NCI-H748 treated with DMSO at 0.1 percent for 48 hours (cell line): ENCODE measurements at regions not wholly inside any gene's neighbourhood (a gene's known extent, or its start where the extent isn't known, plus 50 kb on each side); places are given as distances from the start of the nearest gene placed in this dataset.
"Not testable (repeated sequence)": the region's sequence is repeated elsewhere in the genome, so short reads cannot be mapped to it uniquely, and the experiment has no call there.

Source experiments
- DNase-seq: peaks from one replicate; lab custom pipeline; 2025; lab: John Stamatoyannopoulos, UW

DNA sequence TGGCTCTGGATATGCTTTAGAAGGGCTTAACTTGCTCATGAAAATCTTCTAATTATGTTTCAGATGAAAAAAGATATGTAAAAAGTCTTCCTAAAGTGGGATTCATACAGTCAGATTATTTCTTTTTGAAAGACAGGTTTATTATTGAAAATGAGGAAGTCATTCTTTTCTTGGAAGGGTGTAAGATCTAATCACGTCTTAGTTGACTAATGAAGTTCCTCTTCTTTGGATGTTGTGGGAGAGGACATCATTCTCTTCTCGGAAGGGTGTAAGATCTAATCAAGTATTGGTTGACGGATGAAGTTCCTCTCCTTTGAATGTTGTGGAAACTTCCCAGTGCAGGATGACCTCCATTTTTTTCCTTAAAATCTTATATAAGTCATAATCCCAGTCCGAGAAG is 74.9 kb downstream of the ALG10 start:
- DNase-seq: no peak

DNA sequence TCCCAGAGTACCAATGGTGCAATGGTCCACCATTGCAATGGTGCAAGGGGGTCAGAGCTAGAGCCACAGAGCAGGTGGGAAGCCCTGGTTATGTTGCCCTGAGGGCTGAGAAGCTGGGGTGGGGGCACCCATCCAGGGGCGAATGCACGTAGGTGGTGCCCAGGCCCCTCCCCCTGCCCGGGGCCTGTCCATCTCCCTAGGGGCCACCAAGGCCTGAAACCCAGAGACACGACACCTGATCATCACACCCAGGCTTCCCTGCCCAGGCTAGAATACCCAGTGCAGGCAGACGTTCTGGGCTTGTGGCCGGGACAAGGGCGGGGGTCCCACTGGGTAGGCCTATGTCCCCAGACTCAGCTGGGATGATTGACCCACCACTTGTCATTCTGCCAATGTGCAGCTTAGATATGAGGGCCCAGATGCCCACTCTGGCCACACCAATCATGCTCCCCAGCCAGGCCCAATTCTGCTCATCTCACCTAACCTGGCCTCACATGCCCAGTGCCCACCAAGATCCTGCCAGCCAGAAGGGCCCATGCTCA is 83.2 kb downstream of the ALG10 start:
- DNase-seq: no peak

GRCh38 chr12:34106172-34106571 is 83.9 kb downstream of the ALG10 start:
- no peak for DNase-seq

DNA sequence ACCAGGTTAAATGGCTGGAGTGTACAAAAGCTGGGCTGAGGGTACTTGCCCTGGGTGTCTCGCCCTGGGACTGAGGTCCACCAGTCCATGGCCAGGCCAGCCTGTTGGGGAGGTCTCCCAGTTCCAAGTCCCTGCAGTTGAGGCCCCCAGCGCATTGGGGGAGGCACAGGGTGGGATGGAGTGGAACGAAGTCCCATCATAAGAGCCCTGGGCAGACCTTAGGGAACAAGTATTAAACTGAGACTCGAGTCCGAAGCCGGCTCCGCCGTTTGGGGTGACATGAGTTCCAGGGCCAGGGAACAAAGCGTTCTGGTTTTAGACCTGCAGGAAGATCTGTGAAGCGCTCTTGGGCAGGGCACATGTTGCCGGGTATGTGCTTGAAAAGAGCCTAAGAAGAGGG is 84.7 kb downstream of the ALG10 start:
- no peak for DNase-seq

DNA sequence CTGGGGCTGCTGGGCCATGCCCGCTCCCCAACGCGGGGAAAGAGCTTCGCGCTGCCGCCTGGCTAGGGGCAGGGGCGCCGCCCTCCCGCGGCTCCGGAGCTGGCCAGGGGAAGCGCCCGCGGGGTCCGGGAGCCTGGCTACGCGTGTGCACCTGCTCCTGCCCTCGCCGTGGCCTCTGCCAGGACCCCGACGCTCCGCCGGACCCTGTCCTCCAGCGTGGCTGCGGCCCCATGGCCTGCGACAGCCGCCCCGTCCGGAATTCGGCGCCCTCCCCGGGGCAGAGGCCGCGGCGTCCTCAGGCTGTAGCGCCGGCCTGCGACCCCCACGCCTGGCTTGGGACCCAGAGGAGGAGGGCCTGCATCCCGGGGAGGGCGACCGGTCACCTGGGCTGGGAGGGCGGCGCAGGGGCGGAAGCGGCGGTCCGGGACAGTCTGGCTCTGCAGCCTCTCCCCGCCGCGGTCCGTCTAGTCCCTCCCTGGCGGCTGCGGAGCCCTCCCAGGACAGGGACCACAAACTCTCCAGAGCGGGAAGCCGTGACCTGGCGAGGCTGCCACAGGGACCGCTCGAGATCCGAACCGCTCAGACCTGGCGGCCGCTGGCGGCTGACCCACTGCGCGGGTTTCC is 85.6 kb downstream of the ALG10 start:
- no peak for DNase-seq

DNA sequence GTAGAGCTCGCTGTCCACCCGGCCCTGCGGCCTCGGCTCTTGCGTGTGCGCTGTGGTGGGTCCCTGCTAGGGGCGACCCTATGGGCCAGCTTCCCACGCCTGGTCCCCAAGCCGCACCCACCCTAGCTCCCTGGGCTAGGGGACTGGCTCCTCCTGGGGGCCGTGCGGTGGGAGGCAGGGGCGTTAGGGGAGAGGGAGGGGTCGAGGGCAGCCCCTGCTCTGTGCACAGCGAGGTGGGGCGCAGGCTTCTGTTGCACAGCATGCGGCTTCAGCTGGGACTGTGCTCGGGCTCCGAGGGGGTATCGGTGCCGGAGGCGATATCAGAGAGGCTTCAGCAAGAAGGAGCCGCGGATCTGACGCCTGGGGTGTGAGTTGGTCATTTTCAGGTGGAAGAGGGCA is 86.1 kb downstream of the ALG10 start:
- no peak for DNase-seq

DNA sequence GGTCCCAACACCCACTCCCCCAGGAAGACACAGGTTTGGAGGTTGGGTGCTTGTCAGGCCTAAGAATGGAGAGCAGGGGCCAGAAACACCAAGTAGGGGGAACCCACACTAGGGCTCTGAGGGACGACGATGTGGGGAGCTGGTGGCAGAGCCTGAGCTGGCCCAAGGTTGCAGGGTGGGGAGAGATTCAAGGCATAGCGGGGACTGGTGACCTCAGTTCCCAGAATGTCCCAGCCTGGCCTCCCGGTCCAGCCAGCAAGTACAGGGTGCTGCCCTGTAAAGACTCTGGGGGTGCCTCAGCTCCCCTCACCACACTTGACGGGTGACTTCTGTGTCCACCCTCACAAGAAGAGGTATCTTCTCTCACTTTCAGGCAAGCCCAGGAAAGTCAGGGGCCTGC is 86.7 kb downstream of the ALG10 start:
- DNase-seq: no peak

DNA sequence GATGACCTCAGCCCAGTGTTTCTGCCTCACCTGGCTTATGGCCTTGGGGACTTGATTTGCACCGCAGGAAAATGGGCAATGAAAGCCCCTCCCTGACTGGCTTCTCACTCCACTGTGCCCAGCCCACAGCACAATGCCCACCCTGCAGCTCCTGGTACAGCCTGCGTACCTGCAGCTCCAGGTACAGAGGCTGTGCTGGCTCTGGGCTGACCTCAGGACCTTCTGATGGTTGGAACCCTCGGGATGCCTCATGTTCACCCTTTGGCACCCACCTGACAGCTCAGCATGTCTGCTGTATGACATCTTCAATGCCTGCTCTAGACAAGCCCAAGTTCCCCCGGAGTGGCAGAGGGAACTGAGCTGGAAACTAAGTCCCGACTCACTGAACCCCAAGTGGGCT is 87.1 kb downstream of the ALG10 start:
- DNase-seq: no peak

DNA sequence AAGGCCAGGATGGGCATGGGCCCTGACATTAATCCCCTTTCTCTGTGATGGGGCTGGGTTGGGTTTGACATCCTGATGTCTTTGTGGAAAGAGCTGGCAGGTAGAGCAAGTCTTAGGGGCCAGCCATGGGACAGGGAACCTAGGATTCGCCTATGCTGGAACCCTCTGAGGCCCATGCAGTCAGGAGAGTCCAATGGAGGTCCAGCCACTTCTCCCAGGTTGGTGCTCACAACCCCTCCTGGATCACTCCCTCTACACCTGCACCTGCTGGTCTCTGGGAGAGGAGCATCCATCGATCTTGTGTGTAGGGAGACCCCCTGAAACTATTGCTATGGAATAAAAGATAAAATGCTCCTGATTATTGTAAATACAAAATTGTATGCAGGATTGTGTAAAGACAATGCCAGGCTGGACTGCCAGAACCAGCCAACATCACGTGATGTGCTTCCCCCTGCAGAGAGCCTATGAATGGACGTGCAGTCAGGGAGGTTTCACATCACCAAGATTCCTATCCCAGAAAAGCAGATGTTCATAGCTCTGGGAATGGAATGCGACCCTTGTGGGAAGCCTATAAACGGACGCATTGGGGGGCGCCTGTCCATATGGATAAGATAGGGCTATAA is 87.7 kb downstream of the ALG10 start:
- peak; percentile 44 for DNase-seq

DNA sequence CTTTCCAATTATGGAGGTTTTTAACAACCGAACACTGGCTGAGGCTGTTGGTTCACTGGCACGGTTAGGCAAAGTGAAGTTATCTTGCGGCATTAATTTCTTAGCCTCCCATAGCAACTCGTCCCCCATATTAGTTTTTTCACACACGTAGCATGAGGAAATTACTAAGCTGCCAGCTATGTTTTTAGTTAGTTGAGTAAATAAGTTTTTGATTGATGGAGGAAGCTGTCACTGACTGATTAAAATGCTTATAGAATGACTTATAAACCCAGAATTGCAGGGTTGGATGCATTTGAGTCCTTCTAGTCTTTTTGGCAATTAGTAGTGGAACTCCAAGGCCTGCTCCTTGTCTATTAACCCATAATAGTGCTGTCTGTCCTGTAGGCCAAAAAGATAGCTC is 97.1 kb downstream of the ALG10 start:
- no peak for DNase-seq

DNA sequence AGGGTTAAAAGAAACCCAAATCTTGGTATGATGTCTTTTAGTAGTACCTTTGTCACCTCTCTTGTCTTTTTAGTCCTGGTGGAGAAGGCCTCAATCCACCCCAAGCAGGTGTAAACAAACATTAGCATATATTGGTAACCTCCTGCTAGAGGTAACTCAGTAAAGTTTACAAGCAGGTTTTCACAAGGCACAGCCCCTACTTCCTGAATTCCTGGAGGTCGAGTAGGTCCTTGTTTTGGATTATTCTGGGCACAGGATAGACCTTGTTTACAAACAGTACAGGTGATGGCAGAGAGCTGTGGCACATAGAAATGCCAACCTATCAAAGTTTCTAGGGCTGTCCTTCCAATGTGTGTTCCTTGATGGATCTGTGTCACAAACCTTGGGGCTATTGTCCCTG is 99.1 kb downstream of the ALG10 start:
- no peak for DNase-seq

- DNase-seq: peak; percentile 44
Observed at GRCh38 chr12:34123092-34123491, 100.8 kb downstream of the ALG10 start.

- DNase-seq: no peak
Observed at GRCh38 chr12:34124608-34125007, 102.3 kb downstream of the ALG10 start.

- no peak for DNase-seq
Observed at GRCh38 chr12:34126239-34126641, 103.9 kb downstream of the ALG10 start.

DNA sequence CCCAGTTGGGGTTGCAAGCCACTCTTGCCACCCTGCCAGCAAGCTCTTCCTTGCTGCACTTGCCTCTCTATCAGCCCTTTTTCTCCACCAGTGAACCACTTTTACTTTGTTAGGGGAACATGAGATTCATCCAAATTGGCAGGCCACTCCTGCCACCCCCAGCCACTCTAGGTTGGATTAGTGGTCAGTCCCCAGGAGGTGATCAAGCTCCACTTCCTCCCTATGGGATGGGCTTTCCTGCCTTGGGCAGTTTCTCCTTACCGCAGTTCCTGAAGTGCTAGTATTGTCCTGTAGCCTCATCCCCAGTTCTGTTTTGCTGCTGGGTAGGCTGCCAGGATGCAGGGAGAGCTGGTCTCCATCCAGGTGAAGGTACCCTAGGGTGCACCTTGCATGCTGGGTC is 104.5 kb downstream of the ALG10 start:
- no peak for DNase-seq

GRCh38 chr12:34127379-34127778 is 105.1 kb downstream of the ALG10 start:
- DNase-seq: not testable (repeated sequence)

- no peak for DNase-seq
Observed at GRCh38 chr12:34142430-34142829, 120.1 kb downstream of the ALG10 start.

DNA sequence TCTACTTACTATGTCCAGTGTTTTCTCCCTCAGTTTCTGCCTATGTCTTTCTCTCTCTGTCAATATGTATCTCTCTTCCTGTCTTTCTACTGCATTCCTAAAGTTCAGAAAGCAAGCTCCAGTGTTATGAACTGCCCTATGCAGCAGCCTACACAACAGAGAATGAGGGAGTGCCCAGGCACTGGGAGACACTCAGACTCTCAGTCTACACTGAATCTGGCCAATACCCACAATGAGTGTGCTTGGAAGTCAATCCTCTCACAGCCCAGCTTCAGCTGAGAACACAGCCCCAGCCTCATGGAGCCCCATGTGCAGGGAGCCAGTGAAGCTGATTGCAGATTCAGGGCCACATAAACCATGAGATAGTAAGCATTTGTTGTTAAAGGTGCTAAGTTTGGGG is 128.7 kb downstream of the ALG10 start:
- DNase-seq: no peak

- peak; percentile 40 for DNase-seq
Observed at GRCh38 chr12:34163443-34163842, 141.1 kb downstream of the ALG10 start.

- DNase-seq: no peak
Observed at GRCh38 chr12:34166427-34167060, 144.2 kb downstream of the ALG10 start.

GRCh38 chr12:34168507-34168906 is 146.2 kb downstream of the ALG10 start:
- not testable (repeated sequence) for DNase-seq

DNA sequence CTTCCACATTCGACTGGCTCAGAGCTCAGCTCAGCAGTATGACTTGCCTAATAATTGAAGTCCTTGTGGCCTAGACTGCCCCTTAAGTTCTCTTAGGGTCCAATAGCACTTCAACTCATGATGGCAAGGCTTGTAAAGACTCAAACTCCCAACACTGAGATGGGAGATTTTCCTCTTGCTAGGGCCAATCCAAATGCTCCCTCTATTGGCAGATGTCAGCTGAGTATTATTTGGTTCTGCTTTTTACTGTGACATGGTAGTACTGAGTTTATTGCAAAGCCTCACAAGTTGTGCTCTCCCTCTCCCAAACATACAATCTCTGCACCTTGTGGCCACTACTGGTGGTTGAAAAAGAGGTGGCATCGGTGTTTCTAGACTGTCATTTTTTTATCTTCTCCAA is 164.2 kb downstream of the ALG10 start:
- DNase-seq: peak; percentile 34

GRCh38 chr12:34188974-34189373 is 166.7 kb downstream of the ALG10 start:
- DNase-seq: no peak
